T47D (cell line): ENCODE measurements at regions not wholly inside any gene's neighbourhood (a gene's known extent, or its start where the extent isn't known, plus 50 kb on each side); places are given as distances from the start of the nearest gene placed in this dataset.

Source experiments
- DNase-seq, 2 experiments: peaks; one replicate each; pipeline versions ENCODE4 v3.0.0 to v3.0.0-alpha.2; 2011 to 2012; ENCODE audit warnings: low read depth in 1 of 2, low spot score in 1 of 2
- JUND ChIP-seq: IDR thresholded peaks from 2 replicates; pipeline ENCODE4 v1.6.1; 2012; ENCODE audit warnings: low read depth
- in situ Hi-C: cut with HindIII; loops from 2 replicates; pipeline ENCODE4 v1.10.0; 2016; ENCODE audit warnings: low sequenced_read_pairs, low pct_unique_long_range_greater_than_20kb

DNA sequence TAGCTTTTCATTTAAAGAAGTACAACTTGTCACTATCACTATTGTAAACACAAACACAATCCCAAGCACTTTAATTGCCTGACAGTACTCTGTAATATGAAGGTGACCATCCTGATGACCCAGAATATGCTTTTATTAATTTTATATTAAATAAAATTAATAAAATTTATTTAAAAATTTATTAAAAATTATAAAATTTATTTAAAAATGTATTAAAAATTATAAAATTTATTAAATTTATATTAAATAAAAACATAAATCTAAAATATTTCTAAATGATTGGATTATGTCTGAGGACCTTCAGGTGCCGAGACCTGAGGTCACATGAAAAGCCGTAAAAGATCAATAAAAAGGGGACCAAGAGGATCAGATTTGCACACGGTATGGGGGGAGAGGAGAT is 229.8 kb upstream of the KIRREL3 start:
- no peak for TF ChIP-seq JUND
- in situ Hi-C loops = no loop called here

DNA sequence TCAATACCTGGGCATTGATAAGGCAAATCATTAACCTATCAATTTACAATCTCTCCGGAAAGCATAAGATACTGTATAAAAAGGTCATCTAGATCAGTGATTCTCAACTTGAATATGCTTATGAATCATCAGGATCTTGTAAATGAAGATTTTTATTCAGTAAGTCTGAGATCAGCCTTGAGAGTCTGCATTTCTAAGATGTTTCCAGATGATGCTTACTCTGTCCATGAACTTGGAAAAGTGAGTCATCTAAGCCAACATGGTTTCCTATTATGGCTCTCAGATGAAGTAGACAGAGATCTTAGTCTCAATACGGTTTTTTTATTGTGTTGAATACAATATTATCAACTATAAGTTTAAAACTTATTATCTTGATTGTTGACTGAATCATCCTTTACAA is 226.4 kb upstream of the KIRREL3 start:
- TF ChIP-seq JUND = no peak
- in situ Hi-C loops = no loop called here

More for the DNA sequence above, 229.8 kb upstream of the KIRREL3 start:
- no peak for DNase-seq

DNA sequence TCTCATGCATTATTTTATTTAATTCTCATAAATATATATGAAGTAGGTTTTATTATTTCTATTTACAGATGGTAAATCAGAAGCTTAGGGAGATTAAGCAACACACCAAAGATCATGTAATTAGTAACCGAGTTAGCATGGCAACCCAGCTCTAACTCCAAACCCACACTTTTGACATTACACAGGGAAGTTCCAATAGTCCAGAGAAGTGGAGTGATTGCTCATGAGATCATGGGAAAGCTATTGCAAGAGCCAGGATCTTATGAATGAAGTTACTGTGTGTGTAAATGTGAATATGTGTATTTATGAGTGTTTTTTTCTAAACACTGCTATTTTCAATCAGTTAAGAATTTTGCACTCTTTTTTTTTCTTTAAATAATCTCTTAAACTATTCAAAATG is 225.8 kb upstream of the KIRREL3 start:
- DNase-seq = no peak
- no peak for TF ChIP-seq JUND

More for the DNA sequence above, 226.4 kb upstream of the KIRREL3 start:
- no peak for DNase-seq

GRCh38 chr11:127225619-127226018 is 225.0 kb upstream of the KIRREL3 start:
- in situ Hi-C loops = no loop called here
- no peak for TF ChIP-seq JUND
- DNase-seq = no peak

More for the DNA sequence above, 225.8 kb upstream of the KIRREL3 start:
- in situ Hi-C loops = no loop called here

GRCh38 chr11:127224276-127224675 is 223.7 kb upstream of the KIRREL3 start:
- no peak for DNase-seq
- in situ Hi-C loops = no loop called here
- TF ChIP-seq JUND = no peak

DNA sequence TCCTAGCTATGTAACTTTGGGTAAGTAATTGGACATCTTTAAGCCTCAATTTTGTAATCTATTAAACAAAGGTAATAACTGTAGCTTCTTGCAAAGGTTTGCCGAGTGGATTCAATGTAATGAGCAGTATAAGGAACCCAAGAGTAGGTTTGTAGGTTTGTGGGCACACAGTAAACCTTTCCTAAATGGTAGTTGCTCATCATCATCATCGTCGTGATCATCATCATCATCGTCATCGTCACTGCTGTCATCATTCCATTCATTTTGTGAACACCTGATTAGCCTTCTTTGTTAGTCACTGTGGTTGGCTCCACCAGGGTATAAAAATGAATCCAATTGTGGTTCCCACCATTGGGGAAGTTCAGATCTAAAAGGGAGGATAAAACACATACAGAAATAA is 223.1 kb upstream of the KIRREL3 start:
- in situ Hi-C loops = no loop called here
- DNase-seq = no peak
- TF ChIP-seq JUND = no peak

DNA sequence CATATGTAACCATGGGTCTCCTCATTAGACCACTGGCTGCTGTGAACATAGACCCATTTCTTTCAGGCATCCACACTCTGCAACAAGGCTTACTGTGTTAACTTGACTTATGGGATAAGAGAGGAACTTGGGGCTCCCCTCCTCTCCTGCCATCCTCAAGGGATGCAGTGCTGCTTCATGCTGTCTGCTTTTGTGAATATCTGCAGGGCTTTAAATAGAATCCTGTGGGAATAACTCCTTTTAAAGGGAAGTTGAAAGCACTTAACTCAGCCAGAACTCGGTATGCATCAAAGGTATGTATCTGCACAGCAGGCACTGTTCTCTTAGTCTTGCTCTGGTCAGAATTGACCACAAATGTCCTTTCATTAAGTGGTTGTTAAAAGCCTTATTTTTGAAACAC is 222.5 kb upstream of the KIRREL3 start:
- no peak for TF ChIP-seq JUND
- in situ Hi-C loops = no loop called here
- DNase-seq = no peak

DNA sequence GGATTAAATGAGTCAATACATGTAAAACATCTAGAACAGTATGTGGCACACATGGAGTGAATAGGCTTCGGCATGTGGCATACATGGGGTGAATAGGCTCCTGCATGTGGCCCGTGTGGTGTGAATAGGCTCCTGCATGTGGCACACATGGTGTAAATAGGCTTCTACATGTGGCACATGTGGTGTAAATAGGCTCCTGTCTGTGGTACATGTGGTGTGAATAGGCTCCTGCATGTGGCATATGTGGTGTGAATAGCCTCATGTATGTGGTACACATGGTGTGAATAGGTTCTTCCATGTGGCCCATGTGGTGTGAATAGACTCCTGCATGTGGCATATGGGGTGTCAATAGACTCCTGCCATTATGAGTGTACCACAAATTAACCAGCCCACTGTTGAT is 219.1 kb upstream of the KIRREL3 start:
- in situ Hi-C loops = no loop called here
- no peak for TF ChIP-seq JUND
- no peak for DNase-seq

- no peak for DNase-seq
- in situ Hi-C loops = no loop called here
- no peak for TF ChIP-seq JUND
These were observed 217.7 kb upstream of the KIRREL3 start for GRCh38 chr11:127218275-127218608.

DNA sequence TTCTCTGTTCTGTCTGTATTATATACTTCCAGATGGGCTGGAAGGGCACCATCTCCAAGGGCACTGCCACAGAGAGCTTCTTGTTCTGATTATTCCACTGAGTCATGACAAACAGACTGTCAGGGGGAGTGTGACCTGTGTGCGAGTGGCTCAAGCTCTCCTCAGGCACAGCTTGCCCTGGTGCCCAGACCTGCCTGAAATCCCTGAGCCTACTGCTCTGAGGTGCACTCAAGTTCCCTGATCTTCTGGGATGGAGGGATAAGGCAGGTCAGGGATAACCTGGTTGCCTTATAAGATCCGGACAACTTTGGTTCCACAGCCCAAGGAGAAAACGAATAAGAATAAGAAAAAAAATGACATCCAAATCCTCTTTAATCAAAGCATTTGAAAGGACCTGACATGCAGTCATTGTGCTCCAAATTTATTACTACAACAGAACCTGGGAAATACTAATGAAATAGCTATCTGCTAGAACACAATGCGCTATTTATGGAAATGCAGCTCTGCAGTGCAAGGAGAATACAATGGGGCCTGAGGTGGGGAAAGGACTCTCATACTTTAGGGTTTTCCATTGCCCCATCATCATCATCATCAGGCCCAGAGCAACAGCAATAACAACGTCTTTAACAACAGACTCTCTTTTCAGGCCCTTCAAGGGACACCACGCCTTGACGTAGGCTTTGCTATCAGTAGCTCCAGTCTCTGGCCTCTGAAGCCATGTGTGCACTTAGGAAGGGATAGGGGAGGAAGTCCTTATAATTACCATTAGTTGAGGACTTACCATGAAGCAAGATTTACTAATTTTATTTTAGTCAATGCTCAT is 217.1 kb upstream of the KIRREL3 start:
- no peak for TF ChIP-seq JUND
- no peak for DNase-seq
- in situ Hi-C loops = no loop called here

GRCh38 chr11:127205688-127206217 is 205.2 kb upstream of the KIRREL3 start:
- no peak for TF ChIP-seq JUND
- no peak for DNase-seq
- in situ Hi-C loops = no loop called here

GRCh38 chr11:127203490-127203889 is 202.9 kb upstream of the KIRREL3 start:
- in situ Hi-C loops = no loop called here
- DNase-seq = no peak
- no peak for TF ChIP-seq JUND

GRCh38 chr11:127202105-127202504 is 201.5 kb upstream of the KIRREL3 start:
- no peak for DNase-seq
- in situ Hi-C loops = no loop called here
- TF ChIP-seq JUND = no peak
